Type B pancreatic cell (in vitro differentiated cells): ENCODE measurements at regions not wholly inside any gene's neighbourhood (a gene's known extent, or its start where the extent isn't known, plus 50 kb on each side); places are given as distances from the start of the nearest gene placed in this dataset.

Experiments used
- DNase-seq: peaks from one replicate; pipeline ENCODE4 v3.0.0; 2021; ENCODE audit warnings: mixed read lengths; ENCODE audit not compliant: unreplicated experiment; ENCODE audit errors: extremely low spot score
- H3K27ac Mint-ChIP-seq: 2 replicates; pipeline ENCODE4 v1.8.0; 2021; ENCODE audit warnings: mild to moderate bottlenecking, mixed read lengths
- H3K27me3 Mint-ChIP-seq: 2 replicates; pipeline ENCODE4 v1.8.0; 2021; ENCODE audit warnings: mixed read lengths
- H3K36me3 Mint-ChIP-seq: 2 replicates; pipeline ENCODE4 v1.8.0; 2021; ENCODE audit warnings: mixed read lengths
- H3K4me1 Mint-ChIP-seq: one replicate; pipeline ENCODE4 v1.8.0; 2021; ENCODE audit warnings: mixed read lengths; ENCODE audit not compliant: unreplicated experiment
- H3K4me3 Mint-ChIP-seq: 2 replicates; pipeline ENCODE4 v1.8.0; 2021; ENCODE audit warnings: mild to moderate bottlenecking, mixed read lengths
- H3K9me3 Mint-ChIP-seq: 2 replicates; pipeline ENCODE4 v1.8.0; 2021; ENCODE audit warnings: mixed read lengths
- CTCF ChIP-seq: fragments of 200-600 bp; sonication (generic); conservative IDR thresholded peaks from 2 replicates; pipeline ENCODE4 v1.5.0; 2021; ENCODE audit warnings: antibody characterized with exemption, mild to moderate bottlenecking

GRCh38 chr12:125944446-125944845 lies 879.2 kb downstream of the AACS start:
- no peak for DNase-seq
- Mint-ChIP-seq H3K36me3 (no peaks in the 10 kb centered on the region), H3K4me3 (no peak overlapping the region), H3K27me3 (no peaks in the 10 kb centered on the region), H3K4me1 (no peaks in the 10 kb centered on the region), H3K27ac (no peak overlapping the region), H3K9me3 (no peaks in the 10 kb centered on the region)
- no peak for TF ChIP-seq CTCF

GRCh38 chr12:125949471-125949870 lies 884.2 kb downstream of the AACS start:
- H3K36me3 Mint-ChIP-seq: no peaks in the 10 kb centered on the region
- H3K9me3 Mint-ChIP-seq: no peaks in the 10 kb centered on the region
- no peak overlapping the region for H3K4me3 Mint-ChIP-seq
- H3K27ac Mint-ChIP-seq: no peak overlapping the region
- no peaks in the 10 kb centered on the region for H3K4me1 Mint-ChIP-seq
- peaks cover 14% of the 10 kb centered on the region for H3K27me3 Mint-ChIP-seq
- DNase-seq: no peak
- TF ChIP-seq CTCF: no peak

GRCh38 chr12:125954362-125954761 lies 889.1 kb downstream of the AACS start:
- no peaks in the 10 kb centered on the region for H3K4me1 Mint-ChIP-seq
- no peaks in the 10 kb centered on the region for H3K9me3 Mint-ChIP-seq
- H3K36me3 Mint-ChIP-seq: no peaks in the 10 kb centered on the region
- H3K4me3 Mint-ChIP-seq: no peak overlapping the region
- TF ChIP-seq CTCF: no peak
- H3K27ac Mint-ChIP-seq: no peak overlapping the region
- peaks cover 14% of the 10 kb centered on the region for H3K27me3 Mint-ChIP-seq
- DNase-seq: no peak

GRCh38 chr12:125956186-125956585 lies 891.0 kb downstream of the AACS start:
- no peaks in the 10 kb centered on the region for H3K9me3 Mint-ChIP-seq
- DNase-seq: no peak
- H3K36me3 Mint-ChIP-seq: no peaks in the 10 kb centered on the region
- H3K27ac Mint-ChIP-seq: no peak overlapping the region
- H3K4me1 Mint-ChIP-seq: no peaks in the 10 kb centered on the region
- H3K27me3 Mint-ChIP-seq: peaks cover 6% of the 10 kb centered on the region
- H3K4me3 Mint-ChIP-seq: no peak overlapping the region
- no peak for TF ChIP-seq CTCF

GRCh38 chr12:125966641-125967040 lies 901.4 kb downstream of the AACS start:
- Mint-ChIP-seq H3K36me3 (no peaks in the 10 kb centered on the region), H3K9me3 (no peaks in the 10 kb centered on the region)

More at GRCh38 chr12:125966641-125967040, 901.4 kb downstream of the AACS start:
- DNase-seq: no peak
- Mint-ChIP-seq H3K27me3 (no peaks in the 10 kb centered on the region), H3K4me3 (no peak overlapping the region), H3K27ac (no peak overlapping the region), H3K4me1 (no peaks in the 10 kb centered on the region)
- TF ChIP-seq CTCF: no peak
